H1 (cell line): ENCODE measurements at regions not wholly inside any gene's neighbourhood (a gene's known extent, or its start where the extent isn't known, plus 50 kb on each side); places are given as distances from the start of the nearest gene placed in this dataset.

Source experiments
- CTCF ChIA-PET: fragments of 300-600 bp; sonication (Branson Sonifier 250); formaldehyde crosslinking; loops from one replicate; lab custom pipeline; 2021; ENCODE audit not compliant: partially characterized antibody; lab: Charles Lee
- POLR2A ChIA-PET: fragments of 300-600 bp; sonication (Branson Sonifier 250); formaldehyde crosslinking; loops from one replicate; lab custom pipeline; 2021; ENCODE audit warnings: inconsistent platforms; ENCODE audit not compliant: partially characterized antibody; lab: Charles Lee
- DNase-seq, 2 experiments: peaks; one replicate each; pipeline versions ENCODE4 v3.0.0 to v3.0.0-alpha.2; 2010 to 2022; ENCODE audit warnings: low spot score in 2 of 2, low read depth in 1 of 2, mixed read lengths in 1 of 2
- FAIRE-seq: peaks from 2 replicates; lab custom pipeline; 2011; peaks lifted over from hg19 to GRCh38; lab: Jason Lieb, UNC
- H2AFZ ChIP-seq: 2 replicates; pipeline ENCODE4 v1.8.1; 2012; ENCODE audit warnings: low read length, inconsistent platforms
- H2AK5ac ChIP-seq: 2 replicates; pipeline ENCODE4 v1.6.1; 2013; ENCODE audit warnings: low read depth, low read length
- H2BK120ac ChIP-seq: replicated peaks from 2 replicates; pipeline ENCODE3; 2013; ENCODE audit warnings: low read depth, low read length, inconsistent platforms
- H2BK12ac ChIP-seq: 2 replicates; pipeline ENCODE4 v1.6.1; 2013; ENCODE audit warnings: low read depth, low read length
- H2BK15ac ChIP-seq: 2 replicates; pipeline ENCODE4 v1.6.1; 2013; ENCODE audit warnings: low read length
- H2BK20ac ChIP-seq: 2 replicates; pipeline ENCODE4 v1.6.1; 2013; ENCODE audit warnings: low read length
- H2BK5ac ChIP-seq: 2 replicates; pipeline ENCODE4 v1.6.1; 2013; ENCODE audit warnings: low read depth, low read length
- H3K14ac ChIP-seq: 2 replicates; pipeline ENCODE4 v1.6.1; 2013; ENCODE audit warnings: inconsistent platforms; ENCODE audit not compliant: insufficient read length
- H3K18ac ChIP-seq: 2 replicates; pipeline ENCODE4 v1.6.1; 2013; ENCODE audit warnings: low read length; ENCODE audit errors: extremely low read depth
- H3K23ac ChIP-seq: 2 replicates; pipeline ENCODE4 v1.6.1; 2013; ENCODE audit warnings: inconsistent platforms; ENCODE audit not compliant: insufficient read length
- H3K23me2 ChIP-seq: 2 replicates; pipeline ENCODE4 v1.6.1; 2013; ENCODE audit warnings: low read depth, low read length
- H3K27ac ChIP-seq: 2 replicates; pipeline ENCODE4 v1.6.1; 2011; ENCODE audit warnings: low read depth, low read length, inconsistent platforms
- H3K27me3 ChIP-seq, 4 experiments: replicated peaks in 1 of 4; 1 replicate in 1 of 4; 2 replicates in 3 of 4; pipeline versions ENCODE4 v1.6.1 to v1.8.1; 2011 to 2013; ENCODE audit warnings: low read length in 3 of 4, mild to moderate bottlenecking in 3 of 4, inconsistent platforms in 2 of 4, mixed read lengths in 2 of 4, moderate library complexity in 1 of 4; ENCODE audit not compliant: control insufficient read depth in 3 of 4, insufficient read depth in 3 of 4; ENCODE audit errors: extremely low read depth in 1 of 4
- H3K36me3 ChIP-seq, 4 experiments: 2 replicates each; pipeline versions ENCODE4 v1.6.1 to v1.8.1; 2011 to 2013; ENCODE audit warnings: mild to moderate bottlenecking in 4 of 4, low read length in 3 of 4, moderate library complexity in 2 of 4, control low read depth in 1 of 4, inconsistent platforms in 1 of 4; ENCODE audit not compliant: insufficient read depth in 4 of 4, control insufficient read depth in 2 of 4
- H3K4ac ChIP-seq: replicated peaks from 2 replicates; pipeline ENCODE3; 2013; ENCODE audit warnings: low read length, low read depth, mixed read lengths, inconsistent platforms; ENCODE audit not compliant: insufficient read length
- H3K4me1 ChIP-seq, 4 experiments: replicated peaks in 1 of 4; 1 replicate in 1 of 4; 2 replicates in 3 of 4; pipeline versions ENCODE4 v1.6.1 to v1.8.1; 2011 to 2013; ENCODE audit warnings: low read length in 3 of 4, inconsistent platforms in 2 of 4, mixed read lengths in 1 of 4; ENCODE audit not compliant: insufficient read depth in 4 of 4, control insufficient read depth in 3 of 4
- H3K4me2 ChIP-seq, 2 experiments: 2 replicates each; pipeline versions ENCODE4 v1.6.1 to v1.8.1; 2011 to 2013; ENCODE audit warnings: low read depth in 2 of 2, low read length in 2 of 2, control low read depth in 1 of 2, inconsistent platforms in 1 of 2, mild to moderate bottlenecking in 1 of 2; ENCODE audit not compliant: insufficient read depth in 1 of 2
- H3K4me3 ChIP-seq, 4 experiments: fragments of 200-600, 300-600 bp in 1 of 4; sonication (generic), shearing (Covaris generic), sonication (Bioruptor Twin) in 1 of 4; 2 replicates each; pipeline versions ENCODE4 v1.5.1 to v1.8.1; 2011 to 2016; ENCODE audit warnings: low read length in 4 of 4, low read depth in 3 of 4, control low read depth in 2 of 4, inconsistent platforms in 2 of 4, mild to moderate bottlenecking in 2 of 4, mixed read lengths in 1 of 4, moderate library complexity in 1 of 4; ENCODE audit not compliant: insufficient read depth in 2 of 4; ENCODE audit errors: extremely low read depth in 1 of 4
- H3K56ac ChIP-seq: replicated peaks from 2 replicates; pipeline ENCODE3; 2013; ENCODE audit warnings: low read depth, mild to moderate bottlenecking, mixed read lengths, low read length, inconsistent platforms; ENCODE audit not compliant: insufficient read length
- H3K79me1 ChIP-seq: 2 replicates; pipeline ENCODE4 v1.6.1; 2013; ENCODE audit warnings: low read depth, low read length, control low read depth
- H3K79me2 ChIP-seq, 2 experiments: 2 replicates each; pipeline versions ENCODE4 v1.6.1 to v1.8.1; 2012 to 2013; ENCODE audit warnings: low read length in 2 of 2, mild to moderate bottlenecking in 2 of 2, inconsistent platforms in 1 of 2; ENCODE audit not compliant: insufficient read depth in 2 of 2, control insufficient read depth in 1 of 2
- H3K9ac ChIP-seq, 4 experiments: replicated peaks in 1 of 4; 1 replicate in 1 of 4; 2 replicates in 3 of 4; pipeline versions ENCODE4 v1.6.1 to v1.8.1; 2011 to 2013; ENCODE audit warnings: low read depth in 3 of 4, low read length in 3 of 4, control low read depth in 2 of 4, mild to moderate bottlenecking in 2 of 4, moderate library complexity in 2 of 4, inconsistent platforms in 1 of 4; ENCODE audit errors: extremely low read depth in 1 of 4
- H3K9me3 ChIP-seq, 2 experiments: 2 replicates each; pipeline versions ENCODE4 v1.6.1 to v1.8.1; 2012 to 2013; ENCODE audit warnings: mild to moderate bottlenecking in 2 of 2, moderate library complexity in 2 of 2, control low read depth in 1 of 2, inconsistent platforms in 1 of 2, low read depth in 1 of 2, low read length in 1 of 2, mixed read lengths in 1 of 2; ENCODE audit not compliant: insufficient read depth in 2 of 2
- H4K20me1 ChIP-seq, 2 experiments: replicated peaks in 1 of 2; 2 replicates each; pipeline versions ENCODE3 to v1.8.1; 2011 to 2013; ENCODE audit warnings: inconsistent platforms in 2 of 2, low read length in 2 of 2, mild to moderate bottlenecking in 1 of 2; ENCODE audit not compliant: insufficient read depth in 2 of 2, control insufficient read depth in 1 of 2
- H4K5ac ChIP-seq: 2 replicates; pipeline ENCODE4 v1.6.1; 2013; ENCODE audit warnings: low read length, low read depth, mixed read lengths, inconsistent platforms; ENCODE audit not compliant: insufficient read length
- H4K8ac ChIP-seq: 2 replicates; pipeline ENCODE4 v1.8.0; 2013; ENCODE audit warnings: mild to moderate bottlenecking, moderate library complexity, low read length, inconsistent platforms; ENCODE audit not compliant: insufficient read depth; ENCODE audit errors: extremely low read depth
- H4K91ac ChIP-seq: replicated peaks from 2 replicates; pipeline ENCODE3; 2013; ENCODE audit warnings: low read length, mixed read lengths, inconsistent platforms; ENCODE audit not compliant: insufficient read length
- HDAC6 ChIP-seq: IDR thresholded peaks from one replicate; pipeline ENCODE4 v1.7.1; 2012; ENCODE audit warnings: low read depth, mild to moderate bottlenecking, inconsistent platforms, low read length, moderate library complexity
- JUN ChIP-seq: IDR thresholded peaks from 2 replicates; pipeline ENCODE4 v1.6.1; 2011; ENCODE audit warnings: low read depth, mild to moderate bottlenecking, improper control_type of control experiment, low read length
- KDM4A ChIP-seq: IDR thresholded peaks from one replicate; pipeline ENCODE4 v1.7.1; 2012; ENCODE audit warnings: low read depth, mild to moderate bottlenecking, moderate library complexity, low read length, inconsistent platforms; ENCODE audit not compliant: severe bottlenecking
- MAX ChIP-seq: IDR thresholded peaks from 2 replicates; pipeline ENCODE4 v1.6.1; 2012; ENCODE audit warnings: inconsistent platforms
- SUZ12 ChIP-seq: fragments of 200-600 bp; sonication (generic); IDR thresholded peaks from 2 replicates; pipeline ENCODE4 v1.6.1; 2012; ENCODE audit warnings: mild to moderate bottlenecking, inconsistent platforms, low read length, moderate library complexity, mixed read lengths
- TAF1 ChIP-seq: IDR thresholded peaks from 2 replicates; pipeline ENCODE4 v1.6.1; 2011; ENCODE audit warnings: mild to moderate bottlenecking, low read depth, low read length
- WGBS, 2 experiments: shearing (Covaris generic) in 1 of 2; methylation state at CpG; one replicate each; pipeline versions ENCODE4 v1.1.6 to v1.1.7; 2013 to 2015; ENCODE audit warnings: low lambda C conversion rate in 2 of 2, mixed read lengths in 2 of 2, inconsistent platforms in 1 of 2, low coverage in 1 of 2, missing lambda C conversion rate in 1 of 2; ENCODE audit not compliant: insufficient replicate concordance in 2 of 2, insufficient coverage in 1 of 2, insufficient read length in 1 of 2; ENCODE audit errors: extremely low coverage in 1 of 2, missing lambda C conversion rate in 1 of 2; 5-methylcytosine and 5-hydroxymethylcytosine counted together

- H2BK12ac ChIP-seq: no peak overlapping the region
- no peaks in the 10 kb centered on the region for H3K27me3 ChIP-seq
- DNase-seq (no peak), FAIRE-seq (no peak)
- H3K79me2 ChIP-seq: no peaks in the 10 kb centered on the region
- H3K9ac ChIP-seq: no peak overlapping the region
- no peak overlapping the region for H3K27ac ChIP-seq
- no peak overlapping the region for H3K18ac ChIP-seq
- no peak overlapping the region for H2BK20ac ChIP-seq
- no peak overlapping the region for H3K56ac ChIP-seq
- TF ChIP-seq SUZ12: no peak
- no peak for TF ChIP-seq HDAC6
- TF ChIP-seq TAF1: no peak
- TF ChIP-seq KDM4A: no peak
- no peak for TF ChIP-seq JUN
- no peak for TF ChIP-seq MAX
- H4K20me1 ChIP-seq: no peaks in the 10 kb centered on the region
- no peaks in the 10 kb centered on the region for H3K23me2 ChIP-seq
- no peaks in the 10 kb centered on the region for H3K9me3 ChIP-seq
- no peak overlapping the region for H4K8ac ChIP-seq
- no peak overlapping the region for H2BK120ac ChIP-seq
- H2BK5ac ChIP-seq: no peak overlapping the region
- no peak overlapping the region for H3K4me3 ChIP-seq
- H2AFZ ChIP-seq: no peak overlapping the region
- no peaks in the 10 kb centered on the region for H3K4me1 ChIP-seq
- POLR2A ChIA-PET: no interaction called here
- H2BK15ac ChIP-seq: no peak overlapping the region
- H3K4me2 ChIP-seq: no peak overlapping the region
- no peak overlapping the region for H4K91ac ChIP-seq
- no peaks in the 10 kb centered on the region for H3K36me3 ChIP-seq
- H3K14ac ChIP-seq: no peak overlapping the region
- CTCF ChIA-PET: interaction anchor here (0.7 kb wide), 1 partner anchor 1050 kb away, joined by 3 read pairs; no protein-coding TSS in a partner anchor
- H4K5ac ChIP-seq: no peak overlapping the region
- H3K79me1 ChIP-seq: no peaks in the 10 kb centered on the region
- H2AK5ac ChIP-seq: no peak overlapping the region
- 94% methylated on average over 3 of the region's 3 CpGs; no CpG with 5 or more reads in 1 of the 2 experiments for WGBS, 2 experiments
- H3K4ac ChIP-seq: no peak overlapping the region
- H3K23ac ChIP-seq: no peak overlapping the region
Observed at GRCh38 chr3:106946866-106947265, 430.4 kb upstream of the CCDC54 start.
